KMS-11 (cell line): ENCODE measurements at regions not wholly inside any gene's neighbourhood (a gene's known extent, or its start where the extent isn't known, plus 50 kb on each side); places are given as distances from the start of the nearest gene placed in this dataset.

ENCODE experiments used
- H2AFZ ChIP-seq: fragments of 200-600 bp; sonication (generic); 2 replicates; pipeline ENCODE4 v1.6.1; 2016; ENCODE audit warnings: antibody characterized with exemption, mixed run types, low read depth
- H3K27ac ChIP-seq: fragments of 200-600 bp; sonication (generic); 2 replicates; pipeline ENCODE4 v1.6.1; 2016; ENCODE audit warnings: mild to moderate bottlenecking, mixed run types
- H3K27me3 ChIP-seq: fragments of 200-600 bp; sonication (generic); 2 replicates; pipeline ENCODE4 v1.6.1; 2017; ENCODE audit warnings: mild to moderate bottlenecking, low read depth, mixed run types, moderate library complexity; ENCODE audit not compliant: insufficient read depth
- H3K36me3 ChIP-seq: fragments of 200-600 bp; sonication (generic); 2 replicates; pipeline ENCODE4 v1.6.1; 2017; ENCODE audit warnings: mild to moderate bottlenecking, mixed run types; ENCODE audit not compliant: insufficient read depth
- H3K4me1 ChIP-seq: fragments of 200-600 bp; sonication (generic); 2 replicates; pipeline ENCODE4 v1.6.1; 2016; ENCODE audit warnings: mild to moderate bottlenecking, low read depth, mixed run types; ENCODE audit not compliant: poor library complexity, severe bottlenecking
- H3K4me2 ChIP-seq: fragments of 200-600 bp; sonication (generic); 2 replicates; pipeline ENCODE4 v1.7.0; 2016; ENCODE audit warnings: mild to moderate bottlenecking, mixed run types
- H3K4me3 ChIP-seq: fragments of 200-600 bp; sonication (generic); IDR thresholded peaks from 2 replicates; pipeline ENCODE4 v1.6.1; 2017; ENCODE audit warnings: low read depth, low read length, mixed read lengths; ENCODE audit not compliant: insufficient read depth
- H3K79me2 ChIP-seq: fragments of 200-600 bp; sonication (generic); 2 replicates; pipeline ENCODE4 v1.6.1; 2016; ENCODE audit warnings: low read depth, mixed run types; ENCODE audit not compliant: insufficient read depth
- H3K9ac ChIP-seq: fragments of 200-600 bp; sonication (generic); 2 replicates; pipeline ENCODE4 v1.6.1; 2016; ENCODE audit warnings: mild to moderate bottlenecking, mixed run types
- H4K20me1 ChIP-seq: fragments of 200-600 bp; sonication (generic); 2 replicates; pipeline ENCODE4 v1.6.1; 2016; ENCODE audit warnings: mild to moderate bottlenecking, mixed run types; ENCODE audit not compliant: insufficient read depth
- CTCF ChIP-seq: fragments of 200-600 bp; sonication (generic); conservative IDR thresholded peaks from 2 replicates; pipeline ENCODE4 v1.6.1; 2017; ENCODE audit warnings: low read depth, mild to moderate bottlenecking, antibody characterized with exemption, low read length, moderate library complexity, mixed read lengths

- no peak overlapping the region for H3K4me2 ChIP-seq
Measured at GRCh38 chr10:8144496-8144895, 90.0 kb downstream of the GATA3 start.

GRCh38 chr10:8146650-8147049 lies 92.2 kb downstream of the GATA3 start:
- Histone ChIP-seq H3K4me1 (no peaks in the 10 kb centered on the region), H3K79me2 (no peaks in the 10 kb centered on the region), H3K4me2 (no peak overlapping the region), H3K4me3 (no peak overlapping the region), H2AFZ (no peak overlapping the region), H3K27me3 (no peaks in the 10 kb centered on the region), H4K20me1 (no peaks in the 10 kb centered on the region), H3K36me3 (no peaks in the 10 kb centered on the region), H3K9ac (no peak overlapping the region), H3K27ac (no peak overlapping the region)
- TF ChIP-seq CTCF, result no peak

More at GRCh38 chr10:8144496-8144895, 90.0 kb downstream of the GATA3 start:
- no peak overlapping the region for H3K4me3 ChIP-seq
- no peaks in the 10 kb centered on the region for H3K79me2 ChIP-seq
- no peak for TF ChIP-seq CTCF
- H3K36me3 ChIP-seq, result no peaks in the 10 kb centered on the region
- H2AFZ ChIP-seq, result no peak overlapping the region
- no peak overlapping the region for H3K27ac ChIP-seq
- no peaks in the 10 kb centered on the region for H3K4me1 ChIP-seq
- no peak overlapping the region for H3K9ac ChIP-seq
- H3K27me3 ChIP-seq, result no peaks in the 10 kb centered on the region
- no peaks in the 10 kb centered on the region for H4K20me1 ChIP-seq

- Histone ChIP-seq H2AFZ (no peak overlapping the region), H3K27me3 (no peaks in the 10 kb centered on the region), H3K79me2 (no peaks in the 10 kb centered on the region), H3K4me1 (no peaks in the 10 kb centered on the region), H3K36me3 (no peaks in the 10 kb centered on the region), H3K4me3 (no peak overlapping the region), H3K9ac (no peak overlapping the region), H3K4me2 (no peak overlapping the region), H3K27ac (no peak overlapping the region), H4K20me1 (no peaks in the 10 kb centered on the region)
- TF ChIP-seq CTCF, result no peak
Measured at GRCh38 chr10:8149991-8150390, 95.5 kb downstream of the GATA3 start.

GRCh38 chr10:8150401-8150905 lies 96.0 kb downstream of the GATA3 start:
- Histone ChIP-seq H2AFZ (no peak overlapping the region), H3K27me3 (no peaks in the 10 kb centered on the region), H3K4me1 (no peaks in the 10 kb centered on the region), H3K9ac (no peak overlapping the region), H3K4me3 (no peak overlapping the region), H3K27ac (no peak overlapping the region), H3K4me2 (no peak overlapping the region), H3K36me3 (no peaks in the 10 kb centered on the region), H3K79me2 (no peaks in the 10 kb centered on the region), H4K20me1 (no peaks in the 10 kb centered on the region)
- TF ChIP-seq CTCF, result no peak
